Liver (tissue), 8 donors: ENCODE measurements at regions not wholly inside any gene's neighbourhood (a gene's known extent, or its start where the extent isn't known, plus 50 kb on each side); places are given as distances from the start of the nearest gene placed in this dataset.

Experiments used
- DNase-seq: peaks from one replicate; pipeline ENCODE4 v3.0.0-alpha.2; 2017; ENCODE audit warnings: low spot score
- H3K27ac ChIP-seq, 2 donors: one replicate each; pipeline ENCODE4 v1.7.0; 2013; ENCODE audit warnings: inconsistent platforms in 2 of 2, low read length in 2 of 2, control low read depth in 1 of 2, low read depth in 1 of 2, mild to moderate bottlenecking in 1 of 2
- H3K27me3 ChIP-seq, 4 donors: one replicate each; pipeline versions ENCODE4 v1.6.1 to v1.7.0; 2013; ENCODE audit warnings: low read length in 3 of 4, inconsistent platforms in 1 of 4, mild to moderate bottlenecking in 1 of 4, moderate library complexity in 1 of 4; ENCODE audit not compliant: control insufficient read depth in 4 of 4, insufficient read depth in 4 of 4
- H3K36me3 ChIP-seq, 4 donors: one replicate each; pipeline versions ENCODE4 v1.6.1 to v1.7.0; 2013; ENCODE audit warnings: low read length in 3 of 4, mild to moderate bottlenecking in 3 of 4, low read depth in 1 of 4, moderate library complexity in 1 of 4; ENCODE audit not compliant: control insufficient read depth in 4 of 4, insufficient read depth in 3 of 4
- H3K4me1 ChIP-seq, 4 donors: one replicate each; pipeline versions ENCODE4 v1.6.1 to v1.7.0; 2013; ENCODE audit warnings: low read length in 3 of 4, mild to moderate bottlenecking in 3 of 4, moderate library complexity in 1 of 4; ENCODE audit not compliant: control insufficient read depth in 4 of 4, insufficient read depth in 4 of 4
- H3K4me3 ChIP-seq, 3 donors: one replicate each; pipeline versions ENCODE4 v1.6.1 to v1.7.0; 2013; ENCODE audit warnings: low read length in 3 of 3, control low read depth in 1 of 3, low read depth in 1 of 3, mild to moderate bottlenecking in 1 of 3
- H3K9ac ChIP-seq, 2 donors: one replicate each; pipeline ENCODE4 v1.7.0; 2013; ENCODE audit warnings: low read length in 2 of 2, mild to moderate bottlenecking in 2 of 2, moderate library complexity in 2 of 2, control low read depth in 1 of 2, low read depth in 1 of 2
- H3K9me3 ChIP-seq, 4 donors: one replicate each; pipeline versions ENCODE4 v1.6.1 to v1.7.0; 2013; ENCODE audit warnings: low read length in 3 of 4; ENCODE audit not compliant: control insufficient read depth in 4 of 4
- EGR1 ChIP-seq, 2 donors: IDR thresholded peaks; 2 replicates each; pipeline ENCODE4 v1.6.1; 2016 to 2018; ENCODE audit warnings: antibody characterized with exemption in 2 of 2, low read depth in 2 of 2
- FOXA1 ChIP-seq: IDR thresholded peaks from 2 replicates; pipeline ENCODE4 v1.6.1; 2016; ENCODE audit warnings: antibody characterized with exemption
- FOXA2 ChIP-seq: IDR thresholded peaks from 2 replicates; pipeline ENCODE4 v1.6.1; 2016; ENCODE audit warnings: antibody characterized with exemption
- GABPA ChIP-seq, 2 donors: IDR thresholded peaks in 1 of 2; conservative IDR thresholded peaks in 1 of 2; 2 replicates each; pipeline ENCODE4 v1.6.1; 2016; ENCODE audit warnings: antibody characterized with exemption in 2 of 2, mild to moderate bottlenecking in 1 of 2, moderate library complexity in 1 of 2
- HNF4A ChIP-seq, 2 donors: conservative IDR thresholded peaks; 2 replicates each; pipeline ENCODE4 v1.6.1; 2016; ENCODE audit warnings: antibody characterized with exemption in 2 of 2, mild to moderate bottlenecking in 2 of 2
- HNF4G ChIP-seq: IDR thresholded peaks from 2 replicates; pipeline ENCODE4 v1.6.1; 2016; ENCODE audit warnings: antibody characterized with exemption
- RAD21 ChIP-seq, 2 donors: IDR thresholded peaks; 2 replicates each; pipeline ENCODE4 v1.6.1; 2016; ENCODE audit warnings: antibody characterized with exemption in 2 of 2, mild to moderate bottlenecking in 2 of 2
- REST ChIP-seq: IDR thresholded peaks from 2 replicates; pipeline ENCODE4 v1.6.1; 2016; ENCODE audit warnings: antibody characterized with exemption, mild to moderate bottlenecking
- RXRA ChIP-seq, 2 donors: IDR thresholded peaks; 2 replicates each; pipeline ENCODE4 v1.6.1; 2017 to 2018; ENCODE audit warnings: antibody characterized with exemption in 2 of 2, mild to moderate bottlenecking in 1 of 2
- SP1 ChIP-seq: IDR thresholded peaks from 2 replicates; pipeline ENCODE4 v1.6.1; 2018; ENCODE audit warnings: antibody characterized with exemption, mild to moderate bottlenecking
- TAF1 ChIP-seq: conservative IDR thresholded peaks from 2 replicates; pipeline ENCODE4 v1.6.1; 2016; ENCODE audit warnings: antibody characterized with exemption, mild to moderate bottlenecking
- YY1 ChIP-seq: IDR thresholded peaks from 2 replicates; pipeline ENCODE4 v1.6.1; 2016; ENCODE audit warnings: antibody characterized with exemption, mild to moderate bottlenecking
- WGBS: extraction: QIAGEN DNeasy Blood & Tissue Kit; methylation state at CpG from one replicate; pipeline ENCODE4 v1.1.7; 2013; 5-methylcytosine and 5-hydroxymethylcytosine counted together
- TF ChIP-seq, protein P1 (sequence below): IDR thresholded peaks from 2 replicates; pipeline ENCODE4 v1.6.1; 2016; ENCODE audit warnings: antibody characterized with exemption
- TF ChIP-seq, protein P2 (sequence below): IDR thresholded peaks from 2 replicates; pipeline ENCODE4 v1.6.1; 2016; ENCODE audit warnings: antibody characterized with exemption
- TF ChIP-seq, protein P3 (sequence below): fragments of 150-350 bp; IDR thresholded peaks from 2 replicates; pipeline ENCODE4 v1.5.1; 2017; ENCODE audit warnings: improper control_type of control experiment, low read depth, low read length; ENCODE audit not compliant: missing input control
- TF ChIP-seq, protein P4 (sequence below): IDR thresholded peaks from 2 replicates; pipeline ENCODE4 v1.6.1; 2016; ENCODE audit warnings: antibody characterized with exemption
- donor health status: healthy.
- donor health status: healthy.
- donor health status: healthy.
- donor health status: healthy.
- donor health status: healthy.

DNA sequence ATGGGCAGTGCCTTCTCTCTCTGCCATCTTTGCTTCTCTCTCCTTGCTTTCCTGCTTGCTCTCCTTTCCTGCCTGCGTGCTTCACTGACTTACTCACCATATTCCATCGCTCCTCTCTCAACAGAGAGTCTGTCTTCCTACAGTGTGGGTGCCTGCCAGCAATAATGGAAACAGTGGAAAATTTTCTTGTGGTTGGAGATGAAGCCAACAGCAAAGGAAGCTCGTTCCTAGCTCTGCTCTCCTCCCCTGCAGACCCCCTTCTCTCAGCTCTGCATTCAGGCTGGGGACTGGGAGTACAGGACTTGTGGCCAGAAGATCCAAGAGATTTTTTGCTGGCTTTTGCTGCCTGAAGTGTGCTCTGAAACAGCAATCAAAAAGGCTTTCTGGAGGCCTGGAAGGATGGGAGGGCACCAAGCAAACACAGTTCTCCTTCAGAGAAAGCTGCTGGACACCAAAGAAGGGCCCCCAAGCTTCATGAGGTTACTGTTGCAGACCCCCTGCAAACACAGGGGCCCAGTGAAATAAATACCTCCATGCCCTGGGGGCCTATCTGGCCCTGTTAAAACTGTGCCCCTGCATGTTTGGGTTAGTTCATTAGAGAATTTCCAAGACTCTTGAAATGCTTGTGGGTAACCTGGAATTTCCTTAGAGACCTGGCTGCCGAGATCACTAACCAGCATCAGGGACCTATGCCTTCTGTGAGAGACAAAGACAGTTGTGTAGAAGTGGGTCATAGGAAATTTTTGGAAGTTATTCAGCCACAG lies 149.9 kb upstream of the RASGRP1 start:
- Histone ChIP-seq H3K9ac (no peak overlapping the region), H3K4me3 (no peak overlapping the region), H3K27me3 (no peaks in the 10 kb centered on the region), H3K36me3 (no peaks in the 10 kb centered on the region), H3K9me3 (no peaks in the 10 kb centered on the region), H3K27ac (no peak overlapping the region), H3K4me1 (no peaks in the 10 kb centered on the region)
- 65% methylated on average over 4 of the region's 4 CpGs for WGBS
- DNase-seq = no peak
- TF ChIP-seq, protein P1, sequence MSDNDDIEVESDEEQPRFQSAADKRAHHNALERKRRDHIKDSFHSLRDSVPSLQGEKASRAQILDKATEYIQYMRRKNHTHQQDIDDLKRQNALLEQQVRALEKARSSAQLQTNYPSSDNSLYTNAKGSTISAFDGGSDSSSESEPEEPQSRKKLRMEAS = no peak
- no peak for TF ChIP-seq TAF1
- no peak for TF ChIP-seq EGR1 (IDR thresholded peaks at IDR 0.05; ENCODE audit: low read depth in 2 of 2)
- TF ChIP-seq, protein P2, sequence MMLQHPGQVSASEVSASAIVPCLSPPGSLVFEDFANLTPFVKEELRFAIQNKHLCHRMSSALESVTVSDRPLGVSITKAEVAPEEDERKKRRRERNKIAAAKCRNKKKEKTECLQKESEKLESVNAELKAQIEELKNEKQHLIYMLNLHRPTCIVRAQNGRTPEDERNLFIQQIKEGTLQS = no peak
- no peak for TF ChIP-seq HNF4A (conservative IDR thresholded peaks at IDR 0.05)

DNA sequence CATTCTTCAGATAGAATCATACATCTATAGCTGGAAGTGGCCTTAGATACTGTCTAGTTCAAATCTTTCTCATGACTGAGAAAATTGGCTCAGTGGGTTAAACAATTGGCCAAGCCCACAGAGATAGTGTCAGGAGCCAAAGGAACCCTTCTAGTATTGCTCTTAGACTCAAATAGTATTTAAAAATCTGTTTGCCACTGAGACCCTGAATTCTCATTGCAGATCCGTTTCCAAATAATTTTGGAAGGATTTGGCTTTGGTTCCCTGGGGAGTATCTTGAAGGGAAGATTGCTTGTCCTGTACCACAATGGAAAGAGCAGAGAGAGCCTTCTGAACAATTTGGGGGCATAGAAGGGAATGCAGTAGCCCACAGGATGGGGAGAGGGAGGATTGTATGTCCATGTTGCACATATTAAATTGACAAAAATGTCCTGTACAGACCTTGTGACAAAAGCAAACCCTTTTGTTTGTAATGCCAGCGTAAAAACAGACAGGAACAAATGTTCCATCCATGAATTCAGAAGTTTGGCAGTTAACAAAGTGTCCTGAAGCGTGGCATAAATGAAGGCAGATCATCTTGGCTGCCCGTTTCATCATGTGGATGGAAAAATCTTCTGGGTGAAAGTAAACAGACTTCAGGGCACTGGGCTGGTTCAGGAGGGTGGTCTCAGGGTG lies 156.4 kb upstream of the RASGRP1 start:
- TF ChIP-seq EGR1 (IDR thresholded peaks at IDR 0.05; ENCODE audit: low read depth in 2 of 2) (no peak), SP1 (no peak), RXRA (IDR thresholded peaks at IDR 0.05) (no peak), HNF4G (no peak), YY1 (no peak), GABPA (IDR thresholded peaks at IDR 0.05 in 1 of 2, conservative IDR thresholded peaks at IDR 0.05 in 1 of 2) (no peak), HNF4A (conservative IDR thresholded peaks at IDR 0.05) (no peak), REST (no peak), FOXA2 (no peak), RAD21 (IDR thresholded peaks at IDR 0.05) (no peak), TAF1 (no peak), FOXA1 (no peak)
- TF ChIP-seq, protein P3, sequence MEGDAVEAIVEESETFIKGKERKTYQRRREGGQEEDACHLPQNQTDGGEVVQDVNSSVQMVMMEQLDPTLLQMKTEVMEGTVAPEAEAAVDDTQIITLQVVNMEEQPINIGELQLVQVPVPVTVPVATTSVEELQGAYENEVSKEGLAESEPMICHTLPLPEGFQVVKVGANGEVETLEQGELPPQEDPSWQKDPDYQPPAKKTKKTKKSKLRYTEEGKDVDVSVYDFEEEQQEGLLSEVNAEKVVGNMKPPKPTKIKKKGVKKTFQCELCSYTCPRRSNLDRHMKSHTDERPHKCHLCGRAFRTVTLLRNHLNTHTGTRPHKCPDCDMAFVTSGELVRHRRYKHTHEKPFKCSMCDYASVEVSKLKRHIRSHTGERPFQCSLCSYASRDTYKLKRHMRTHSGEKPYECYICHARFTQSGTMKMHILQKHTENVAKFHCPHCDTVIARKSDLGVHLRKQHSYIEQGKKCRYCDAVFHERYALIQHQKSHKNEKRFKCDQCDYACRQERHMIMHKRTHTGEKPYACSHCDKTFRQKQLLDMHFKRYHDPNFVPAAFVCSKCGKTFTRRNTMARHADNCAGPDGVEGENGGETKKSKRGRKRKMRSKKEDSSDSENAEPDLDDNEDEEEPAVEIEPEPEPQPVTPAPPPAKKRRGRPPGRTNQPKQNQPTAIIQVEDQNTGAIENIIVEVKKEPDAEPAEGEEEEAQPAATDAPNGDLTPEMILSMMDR = no peak
- TF ChIP-seq, protein P4, sequence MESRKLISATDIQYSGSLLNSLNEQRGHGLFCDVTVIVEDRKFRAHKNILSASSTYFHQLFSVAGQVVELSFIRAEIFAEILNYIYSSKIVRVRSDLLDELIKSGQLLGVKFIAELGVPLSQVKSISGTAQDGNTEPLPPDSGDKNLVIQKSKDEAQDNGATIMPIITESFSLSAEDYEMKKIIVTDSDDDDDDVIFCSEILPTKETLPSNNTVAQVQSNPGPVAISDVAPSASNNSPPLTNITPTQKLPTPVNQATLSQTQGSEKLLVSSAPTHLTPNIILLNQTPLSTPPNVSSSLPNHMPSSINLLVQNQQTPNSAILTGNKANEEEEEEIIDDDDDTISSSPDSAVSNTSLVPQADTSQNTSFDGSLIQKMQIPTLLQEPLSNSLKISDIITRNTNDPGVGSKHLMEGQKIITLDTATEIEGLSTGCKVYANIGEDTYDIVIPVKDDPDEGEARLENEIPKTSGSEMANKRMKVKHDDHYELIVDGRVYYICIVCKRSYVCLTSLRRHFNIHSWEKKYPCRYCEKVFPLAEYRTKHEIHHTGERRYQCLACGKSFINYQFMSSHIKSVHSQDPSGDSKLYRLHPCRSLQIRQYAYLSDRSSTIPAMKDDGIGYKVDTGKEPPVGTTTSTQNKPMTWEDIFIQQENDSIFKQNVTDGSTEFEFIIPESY = no peak
- TF ChIP-seq, protein P1 = no peak
- TF ChIP-seq, protein P2 = no peak
- Histone ChIP-seq H3K4me1 (no peaks in the 10 kb centered on the region), H3K4me3 (no peak overlapping the region), H3K27me3 (no peaks in the 10 kb centered on the region), H3K9me3 (no peaks in the 10 kb centered on the region), H3K36me3 (no peaks in the 10 kb centered on the region), H3K27ac (no peak overlapping the region), H3K9ac (no peak overlapping the region)
- WGBS = 73% methylated on average over 4 of the region's 4 CpGs
- no peak for DNase-seq
